ENCODE measurements at regions not wholly inside any gene's neighbourhood (a gene's known extent, or its start where the extent isn't known, plus 50 kb on each side); places are given as distances from the start of the nearest gene placed in this dataset.

DNA sequence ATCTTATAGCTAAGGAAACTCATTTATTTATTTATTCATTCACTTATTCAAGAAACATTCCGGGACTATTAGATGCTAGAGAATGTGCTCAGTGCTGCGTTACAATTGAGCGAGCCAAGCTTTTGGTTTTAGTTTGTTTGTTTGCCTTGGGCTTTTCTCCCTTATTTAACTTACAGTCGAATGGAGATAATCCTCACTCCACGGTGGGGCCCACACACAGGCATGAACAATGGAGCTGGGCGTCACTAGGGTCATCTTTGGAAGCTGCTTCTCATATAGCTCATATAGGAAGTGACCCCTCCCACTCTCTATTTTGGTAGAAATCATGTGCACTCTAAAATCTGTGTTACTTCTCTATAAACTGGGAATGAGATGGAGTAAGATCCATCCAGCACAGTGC is 210.0 kb downstream of the TMEM114 start:
- TF ChIP-seq POLR2AphosphoS5 (IDR thresholded peaks at IDR 0.05) (no peak), POLR2A (IDR thresholded peaks at IDR 0.05) (no peak)
- TF ChIP-seq, protein P1, sequence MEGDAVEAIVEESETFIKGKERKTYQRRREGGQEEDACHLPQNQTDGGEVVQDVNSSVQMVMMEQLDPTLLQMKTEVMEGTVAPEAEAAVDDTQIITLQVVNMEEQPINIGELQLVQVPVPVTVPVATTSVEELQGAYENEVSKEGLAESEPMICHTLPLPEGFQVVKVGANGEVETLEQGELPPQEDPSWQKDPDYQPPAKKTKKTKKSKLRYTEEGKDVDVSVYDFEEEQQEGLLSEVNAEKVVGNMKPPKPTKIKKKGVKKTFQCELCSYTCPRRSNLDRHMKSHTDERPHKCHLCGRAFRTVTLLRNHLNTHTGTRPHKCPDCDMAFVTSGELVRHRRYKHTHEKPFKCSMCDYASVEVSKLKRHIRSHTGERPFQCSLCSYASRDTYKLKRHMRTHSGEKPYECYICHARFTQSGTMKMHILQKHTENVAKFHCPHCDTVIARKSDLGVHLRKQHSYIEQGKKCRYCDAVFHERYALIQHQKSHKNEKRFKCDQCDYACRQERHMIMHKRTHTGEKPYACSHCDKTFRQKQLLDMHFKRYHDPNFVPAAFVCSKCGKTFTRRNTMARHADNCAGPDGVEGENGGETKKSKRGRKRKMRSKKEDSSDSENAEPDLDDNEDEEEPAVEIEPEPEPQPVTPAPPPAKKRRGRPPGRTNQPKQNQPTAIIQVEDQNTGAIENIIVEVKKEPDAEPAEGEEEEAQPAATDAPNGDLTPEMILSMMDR (IDR thresholded peaks at IDR 0.05) = no peak
- H3K27me3 ChIP-seq (replicated peaks; ENCODE audit: insufficient read depth) = no peaks in the 10 kb centered on the region
- intact Hi-C loops (cut with DNase I) = no loop called here
- H3K4me3 ChIP-seq = no peak overlapping the region
- WGBS = 50% methylated on average over 6 of the region's 6 CpGs
- DNase-seq (ENCODE audit: low spot score) = no peak
- no peaks in the 10 kb centered on the region for H3K36me3 ChIP-seq
- no peaks in the 10 kb centered on the region for H3K4me1 ChIP-seq (replicated peaks)
- no peaks in the 10 kb centered on the region for H3K9me3 ChIP-seq
- no peak overlapping the region for H3K27ac ChIP-seq

DNA sequence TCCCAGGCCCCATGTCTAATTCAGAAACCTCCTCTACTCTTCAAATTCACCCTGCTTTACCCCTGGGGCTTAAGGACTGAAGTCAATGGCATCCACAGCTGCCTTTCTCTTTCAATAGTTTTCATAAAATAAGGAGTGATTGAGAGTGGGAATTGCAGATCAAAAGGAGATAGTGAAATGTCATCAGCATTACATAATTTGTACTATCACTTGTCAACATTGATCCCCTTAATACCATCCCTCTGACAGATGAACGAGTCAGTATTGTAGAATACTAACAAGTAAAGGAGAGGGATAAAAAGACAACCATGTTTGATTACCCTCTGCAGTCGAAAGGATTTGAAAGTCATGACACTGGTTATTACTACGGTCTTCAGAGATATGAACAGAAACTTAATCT is 212.4 kb downstream of the TMEM114 start:
- intact Hi-C loops (cut with DNase I) = no loop called here
- no peaks in the 10 kb centered on the region for H3K27me3 ChIP-seq (replicated peaks; ENCODE audit: insufficient read depth)
- TF ChIP-seq POLR2A (IDR thresholded peaks at IDR 0.05) = no peak
- TF ChIP-seq, protein P1 (IDR thresholded peaks at IDR 0.05) = no peak
- TF ChIP-seq POLR2AphosphoS5 (IDR thresholded peaks at IDR 0.05) = no peak
- 75% methylated on average over 3 of the region's 3 CpGs for WGBS
- no peak overlapping the region for H3K27ac ChIP-seq
- DNase-seq (ENCODE audit: low spot score) = no peak
- H3K4me1 ChIP-seq (replicated peaks) = no peaks in the 10 kb centered on the region
- no peak overlapping the region for H3K4me3 ChIP-seq
- H3K9me3 ChIP-seq = no peaks in the 10 kb centered on the region
- no peaks in the 10 kb centered on the region for H3K36me3 ChIP-seq

DNA sequence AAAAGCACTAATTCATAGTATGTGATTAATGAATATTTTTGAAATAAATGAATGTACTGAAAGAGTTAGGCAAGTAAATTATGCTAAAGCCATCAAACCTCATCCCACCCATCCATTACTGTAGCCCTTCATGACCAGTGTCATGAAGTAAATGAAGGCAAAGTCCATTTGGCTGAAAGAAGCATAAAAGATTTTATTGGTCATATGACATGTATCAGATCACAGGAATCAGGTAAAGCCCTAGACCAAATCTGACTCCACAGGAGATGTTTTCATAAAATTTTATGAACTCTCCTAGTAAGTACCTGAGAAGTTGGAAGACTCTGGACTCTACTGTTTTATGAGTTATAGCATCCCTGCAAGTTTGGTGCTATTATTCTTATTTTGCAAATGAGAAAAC is 213.5 kb downstream of the TMEM114 start:
- DNase-seq (ENCODE audit: low spot score) = no peak
- intact Hi-C loops (cut with DNase I) = no loop called here

DNA sequence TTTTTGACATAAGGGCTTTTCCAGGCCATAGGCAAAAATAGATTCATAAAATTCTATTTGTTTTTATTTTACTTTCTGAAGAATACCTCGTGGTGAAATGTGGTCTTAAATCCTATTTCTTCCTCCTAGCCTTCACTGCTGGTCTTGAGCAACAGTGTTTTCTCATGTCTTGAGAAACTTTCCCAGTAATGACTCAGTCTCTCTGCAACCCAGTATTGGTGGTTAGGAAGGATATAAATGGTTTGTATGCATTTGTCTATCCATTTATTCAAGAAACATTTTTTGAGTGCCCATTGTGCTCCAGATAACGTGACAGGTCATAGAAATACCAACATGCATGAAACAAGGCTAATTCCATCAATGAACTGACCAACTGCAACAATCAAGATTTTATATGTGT is 213.9 kb downstream of the TMEM114 start:
- no peak for DNase-seq (ENCODE audit: low spot score)
- Histone ChIP-seq H3K27ac (no peak overlapping the region), H3K4me1 (replicated peaks) (no peaks in the 10 kb centered on the region), H3K9me3 (no peaks in the 10 kb centered on the region), H3K36me3 (no peaks in the 10 kb centered on the region), H3K4me3 (no peak overlapping the region), H3K27me3 (replicated peaks; ENCODE audit: insufficient read depth) (no peaks in the 10 kb centered on the region)
- intact Hi-C loops (cut with DNase I) = no loop called here
- 63% methylated on average over 2 of the region's 2 CpGs for WGBS
- TF ChIP-seq, protein P1 (IDR thresholded peaks at IDR 0.05) = no peak
- no peak for TF ChIP-seq POLR2AphosphoS5 (IDR thresholded peaks at IDR 0.05)
- TF ChIP-seq POLR2A (IDR thresholded peaks at IDR 0.05) = no peak

More for the DNA sequence above, 213.5 kb downstream of the TMEM114 start:
- Histone ChIP-seq H3K9me3 (no peaks in the 10 kb centered on the region), H3K27ac (no peak overlapping the region), H3K4me1 (replicated peaks) (no peaks in the 10 kb centered on the region), H3K27me3 (replicated peaks; ENCODE audit: insufficient read depth) (no peaks in the 10 kb centered on the region), H3K36me3 (no peaks in the 10 kb centered on the region), H3K4me3 (no peak overlapping the region)
- TF ChIP-seq POLR2AphosphoS5 (IDR thresholded peaks at IDR 0.05) (no peak), POLR2A (IDR thresholded peaks at IDR 0.05) (no peak)
- TF ChIP-seq, protein P1 (IDR thresholded peaks at IDR 0.05) = no peak

DNA sequence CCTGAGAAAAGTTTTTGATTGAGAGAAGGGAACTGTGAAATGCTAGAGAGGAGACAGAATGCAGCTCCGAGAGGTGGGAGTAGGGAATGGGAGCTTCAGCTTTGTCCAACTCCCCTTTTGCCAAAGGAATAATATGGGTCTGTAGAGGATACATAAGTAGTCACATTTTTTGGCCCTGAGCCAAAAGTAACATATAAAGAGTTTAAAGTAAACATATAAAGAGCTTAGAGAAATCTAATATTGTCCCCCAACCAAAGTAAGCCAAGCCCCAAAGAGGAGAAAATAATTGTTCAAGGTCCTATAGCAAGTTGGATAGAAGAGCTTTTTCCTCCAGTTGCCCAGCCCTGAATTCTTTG is 215.1 kb downstream of the TMEM114 start:
- Histone ChIP-seq H3K4me1 (replicated peaks) (no peaks in the 10 kb centered on the region), H3K9me3 (no peaks in the 10 kb centered on the region), H3K27me3 (replicated peaks; ENCODE audit: insufficient read depth) (no peaks in the 10 kb centered on the region), H3K36me3 (no peaks in the 10 kb centered on the region), H3K27ac (no peak overlapping the region), H3K4me3 (no peak overlapping the region)
- 30% methylated on average over 1 of the region's 1 CpG for WGBS
- intact Hi-C loops (cut with DNase I) = no loop called here
- DNase-seq (ENCODE audit: low spot score) = no peak
- TF ChIP-seq, protein P1 (IDR thresholded peaks at IDR 0.05) = no peak
- TF ChIP-seq POLR2AphosphoS5 (IDR thresholded peaks at IDR 0.05) = no peak
- TF ChIP-seq POLR2A (IDR thresholded peaks at IDR 0.05) = no peak
